Hepatocyte (in vitro differentiated cells): ENCODE measurements at regions not wholly inside any gene's neighbourhood (a gene's known extent, or its start where the extent isn't known, plus 50 kb on each side); places are given as distances from the start of the nearest gene placed in this dataset.
A peak's percentile ranks its signal among the peaks of the same experiment; 100 is the strongest.

Source experiments
- DNase-seq: peaks from one replicate; pipeline ENCODE4 v3.0.0-alpha.2; 2016; ENCODE audit warnings: low spot score
- H2AFZ ChIP-seq: fragments of 200-600 bp; sonication (generic); 2 replicates; pipeline ENCODE4 v1.6.0; 2016; ENCODE audit warnings: antibody characterized with exemption, mild to moderate bottlenecking
- H3K27ac ChIP-seq: fragments of 200-600 bp; sonication (generic); 2 replicates; pipeline ENCODE4 v1.5.1; 2016; ENCODE audit warnings: mild to moderate bottlenecking
- H3K27me3 ChIP-seq: fragments of 200-600 bp; sonication (generic); 2 replicates; pipeline ENCODE4 v1.6.1; 2016
- H3K36me3 ChIP-seq: fragments of 200-600 bp; sonication (generic); replicated peaks from 2 replicates; pipeline ENCODE4 v1.5.1; 2016; ENCODE audit warnings: low read depth; ENCODE audit not compliant: insufficient read depth
- H3K4me1 ChIP-seq: fragments of 200-600 bp; sonication (generic); 2 replicates; pipeline ENCODE4 v1.5.1; 2016; ENCODE audit warnings: mild to moderate bottlenecking, moderate library complexity; ENCODE audit not compliant: insufficient read depth
- H3K4me2 ChIP-seq: fragments of 200-600 bp; sonication (generic); 2 replicates; pipeline ENCODE4 v1.6.0; 2016
- H3K4me3 ChIP-seq: fragments of 200-600 bp; sonication (generic); 2 replicates; pipeline ENCODE4 v1.5.1; 2016; ENCODE audit warnings: mild to moderate bottlenecking
- H3K79me2 ChIP-seq: fragments of 200-600 bp; sonication (generic); 2 replicates; pipeline ENCODE4 v1.6.0; 2017; ENCODE audit warnings: mild to moderate bottlenecking
- H3K9me2 ChIP-seq: fragments of 200-600 bp; sonication (generic); replicated peaks from 2 replicates; pipeline ENCODE4 v1.6.0; 2017; ENCODE audit warnings: mild to moderate bottlenecking; ENCODE audit not compliant: insufficient read depth
- H3K9me3 ChIP-seq: fragments of 200-600 bp; sonication (generic); 2 replicates; pipeline ENCODE4 v1.5.1; 2016; ENCODE audit warnings: low read depth, mild to moderate bottlenecking
- H4K20me1 ChIP-seq: fragments of 200-600 bp; sonication (generic); 2 replicates; pipeline ENCODE4 v1.6.0; 2016; ENCODE audit warnings: mild to moderate bottlenecking; ENCODE audit not compliant: insufficient read depth, poor library complexity, severe bottlenecking
- EZH2 ChIP-seq: fragments of 200-600 bp; sonication (generic); IDR thresholded peaks from 2 replicates; pipeline ENCODE4 v1.6.1; 2016; ENCODE audit warnings: antibody characterized with exemption, mild to moderate bottlenecking, borderline replicate concordance
- EZH2phosphoT487 ChIP-seq: fragments of 200-600 bp; sonication (generic); IDR thresholded peaks from one replicate; pipeline ENCODE4 v1.6.1; 2018; ENCODE audit warnings: antibody characterized with exemption, mild to moderate bottlenecking, low read depth, moderate library complexity; ENCODE audit not compliant: unreplicated experiment, severe bottlenecking
- WGBS: methylation state at CpG from one replicate; pipeline ENCODE4 v1.1.6; 2016; ENCODE audit warnings: low lambda C conversion rate; ENCODE audit errors: missing lambda C conversion rate; 5-methylcytosine and 5-hydroxymethylcytosine counted together
- TF ChIP-seq, protein P1 (sequence below): fragments of 200-600 bp; sonication (generic); IDR thresholded peaks from 2 replicates; pipeline ENCODE4 v1.5.1; 2016; ENCODE audit warnings: antibody characterized with exemption, mild to moderate bottlenecking; ENCODE audit not compliant: poor library complexity

DNA sequence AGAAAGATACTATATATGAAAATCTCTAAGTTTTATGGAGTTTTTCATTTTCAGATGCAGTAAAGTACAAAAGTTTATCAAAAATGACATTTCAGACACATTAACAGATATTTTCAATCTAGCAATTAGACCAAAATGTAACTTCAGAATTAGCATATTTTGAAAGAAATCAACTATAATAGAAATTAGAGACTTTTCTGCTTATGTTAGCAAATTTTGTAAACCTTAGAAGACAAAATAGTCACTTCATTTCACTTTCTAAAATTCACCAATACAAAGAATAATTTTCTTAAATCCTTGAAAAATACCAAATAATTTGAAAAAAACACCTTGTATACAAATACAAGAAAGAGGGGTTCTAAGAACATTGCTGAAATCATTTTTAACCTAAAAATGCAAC is 135.8 kb upstream of the FIBIN start:
- Histone ChIP-seq H2AFZ (no peak overlapping the region), H3K9me3 (no peaks in the 10 kb centered on the region), H3K36me3 (no peaks in the 10 kb centered on the region), H3K9me2 (no peaks in the 10 kb centered on the region), H3K27ac (no peak overlapping the region), H3K79me2 (no peaks in the 10 kb centered on the region), H3K27me3 (no peaks in the 10 kb centered on the region), H3K4me1 (no peaks in the 10 kb centered on the region), H4K20me1 (no peaks in the 10 kb centered on the region), H3K4me3 (no peak overlapping the region), H3K4me2 (no peak overlapping the region)
- no peak for TF ChIP-seq EZH2phosphoT487
- TF ChIP-seq, protein P1, sequence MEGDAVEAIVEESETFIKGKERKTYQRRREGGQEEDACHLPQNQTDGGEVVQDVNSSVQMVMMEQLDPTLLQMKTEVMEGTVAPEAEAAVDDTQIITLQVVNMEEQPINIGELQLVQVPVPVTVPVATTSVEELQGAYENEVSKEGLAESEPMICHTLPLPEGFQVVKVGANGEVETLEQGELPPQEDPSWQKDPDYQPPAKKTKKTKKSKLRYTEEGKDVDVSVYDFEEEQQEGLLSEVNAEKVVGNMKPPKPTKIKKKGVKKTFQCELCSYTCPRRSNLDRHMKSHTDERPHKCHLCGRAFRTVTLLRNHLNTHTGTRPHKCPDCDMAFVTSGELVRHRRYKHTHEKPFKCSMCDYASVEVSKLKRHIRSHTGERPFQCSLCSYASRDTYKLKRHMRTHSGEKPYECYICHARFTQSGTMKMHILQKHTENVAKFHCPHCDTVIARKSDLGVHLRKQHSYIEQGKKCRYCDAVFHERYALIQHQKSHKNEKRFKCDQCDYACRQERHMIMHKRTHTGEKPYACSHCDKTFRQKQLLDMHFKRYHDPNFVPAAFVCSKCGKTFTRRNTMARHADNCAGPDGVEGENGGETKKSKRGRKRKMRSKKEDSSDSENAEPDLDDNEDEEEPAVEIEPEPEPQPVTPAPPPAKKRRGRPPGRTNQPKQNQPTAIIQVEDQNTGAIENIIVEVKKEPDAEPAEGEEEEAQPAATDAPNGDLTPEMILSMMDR: no peak
- no peak for TF ChIP-seq EZH2
- DNase-seq: no peak

DNA sequence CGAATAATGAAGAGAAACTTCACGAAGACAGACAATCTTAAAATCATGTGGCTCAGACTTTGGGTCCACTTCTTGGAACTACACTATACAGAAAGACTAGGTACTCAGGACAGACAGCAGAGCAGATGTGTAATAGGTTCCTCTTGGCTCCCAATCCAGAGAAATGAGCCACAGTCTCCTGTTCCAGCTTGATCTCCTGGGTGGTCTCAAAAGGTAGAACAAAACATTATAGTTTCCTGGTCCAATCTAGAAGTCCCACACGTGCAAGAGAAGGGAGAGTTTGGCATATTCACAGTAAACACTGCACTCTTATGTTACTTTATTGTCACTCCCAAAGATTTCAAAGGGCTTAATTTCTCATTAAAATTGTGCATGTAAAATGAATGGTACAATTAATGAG is 134.5 kb upstream of the FIBIN start:
- H3K4me1 ChIP-seq: no peaks in the 10 kb centered on the region
- TF ChIP-seq, protein P1: no peak
- TF ChIP-seq EZH2: no peak
- TF ChIP-seq EZH2phosphoT487: no peak
- no peaks in the 10 kb centered on the region for H3K9me3 ChIP-seq
- DNase-seq: no peak
- no peak overlapping the region for H3K27ac ChIP-seq
- H3K27me3 ChIP-seq: no peaks in the 10 kb centered on the region
- H3K79me2 ChIP-seq: no peaks in the 10 kb centered on the region
- WGBS: 79% methylated on average over 3 of the region's 3 CpGs
- no peaks in the 10 kb centered on the region for H3K9me2 ChIP-seq
- no peaks in the 10 kb centered on the region for H3K36me3 ChIP-seq
- no peaks in the 10 kb centered on the region for H4K20me1 ChIP-seq
- no peak overlapping the region for H2AFZ ChIP-seq
- H3K4me3 ChIP-seq: no peak overlapping the region
- no peak overlapping the region for H3K4me2 ChIP-seq

DNA sequence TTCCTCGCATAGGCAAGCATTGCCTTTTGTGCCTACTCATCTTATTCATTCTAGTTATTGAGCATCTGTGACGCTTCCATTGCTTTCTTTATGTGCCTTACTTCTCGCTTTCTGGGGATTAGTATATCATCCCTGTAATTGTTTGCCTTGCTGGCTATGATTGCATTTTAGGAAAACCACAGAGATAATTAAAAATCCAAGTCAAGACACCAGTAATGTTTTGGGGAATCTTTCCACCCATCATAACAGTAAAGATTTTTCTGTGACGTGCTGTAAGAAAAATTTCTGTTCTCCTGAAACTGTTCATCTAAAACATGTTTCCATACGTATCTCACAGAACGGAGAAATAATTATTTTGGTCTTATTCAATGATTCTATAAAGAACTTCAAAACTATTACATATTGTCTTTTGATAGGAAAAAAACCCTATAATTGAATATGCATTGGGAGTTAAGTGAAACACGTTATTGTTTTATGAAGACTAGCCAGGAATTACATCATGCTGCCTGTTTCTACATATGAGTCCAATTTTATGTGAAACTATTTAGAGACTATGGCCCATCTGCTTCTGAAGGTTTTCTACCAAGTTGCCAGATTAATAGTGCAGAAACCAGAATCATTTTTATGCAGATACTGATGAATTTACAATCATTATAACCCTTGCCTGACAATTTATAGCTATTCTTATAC is 133.7 kb upstream of the FIBIN start:
- no peak for DNase-seq
- Histone ChIP-seq H4K20me1 (no peaks in the 10 kb centered on the region), H3K27ac (peak overlapping the region; percentile 53), H3K4me1 (no peaks in the 10 kb centered on the region), H3K79me2 (no peaks in the 10 kb centered on the region), H3K27me3 (no peaks in the 10 kb centered on the region), H3K4me3 (no peak overlapping the region), H3K4me2 (no peak overlapping the region), H3K36me3 (no peaks in the 10 kb centered on the region), H2AFZ (no peak overlapping the region), H3K9me2 (no peaks in the 10 kb centered on the region), H3K9me3 (no peaks in the 10 kb centered on the region)
- TF ChIP-seq EZH2phosphoT487 (no peak), EZH2 (no peak)
- TF ChIP-seq, protein P1: no peak
- 87% methylated on average over 7 of the region's 7 CpGs for WGBS

- Histone ChIP-seq H3K36me3 (no peaks in the 10 kb centered on the region), H3K4me3 (no peak overlapping the region), H4K20me1 (no peaks in the 10 kb centered on the region), H3K27me3 (no peaks in the 10 kb centered on the region), H3K9me2 (no peaks in the 10 kb centered on the region), H3K4me1 (no peaks in the 10 kb centered on the region), H2AFZ (no peak overlapping the region), H3K79me2 (no peaks in the 10 kb centered on the region), H3K9me3 (no peaks in the 10 kb centered on the region), H3K4me2 (no peak overlapping the region), H3K27ac (no peak overlapping the region)
- no peak for DNase-seq
- TF ChIP-seq EZH2 (no peak), EZH2phosphoT487 (no peak)
- TF ChIP-seq, protein P1: no peak
- WGBS: 74% methylated on average over 1 of the region's 1 CpG
Observed at GRCh38 chr11:26860895-26861294, 133.0 kb upstream of the FIBIN start.
